K562 (cell line): ENCODE measurements at regions not wholly inside any gene's neighbourhood (a gene's known extent, or its start where the extent isn't known, plus 50 kb on each side); places are given as distances from the start of the nearest gene placed in this dataset.

Source experiments
- ATAC-seq: fragments of 200-7000 bp; cut with Tn5 transposase; 3 replicates; pipeline ENCODE4 v1.9.1; 2020; ENCODE audit warnings: moderate library complexity
- BruUV-seq: library from RNA; stranded (reverse); fragments of 400-500 nt; replicated peaks from 2 replicates; lab custom pipeline; 2021; lab: Mats Ljungman, UMichigan
- CTCF ChIA-PET: fragments of 300-600 bp; formaldehyde crosslinking; extraction: SDS; loops from one replicate; lab custom pipeline; 2021; ENCODE audit warnings: low intra/inter-chr PET ratio; lab: Yijun Ruan, JAX
- POLR2A ChIA-PET: fragments of 300-600, 350-650 bp; sonication (Branson Sonifier 250); formaldehyde crosslinking; extraction: SDS; loops from one replicate; lab custom pipeline; 2021; ENCODE audit warnings: antibody characterized with exemption, inconsistent platforms; lab: Yijun Ruan, JAX
- DNase-seq, 4 experiments: peaks; one replicate each; pipeline versions ENCODE4 v3.0.0 to v3.0.0-alpha.2; 2011 to 2018; ENCODE audit warnings: low spot score in 3 of 4, mixed read lengths in 3 of 4; ENCODE audit errors: extremely low read depth in 1 of 4
- FAIRE-seq: peaks from 2 replicates; lab custom pipeline; 2011; peaks lifted over from hg19 to GRCh38; lab: Jason Lieb, UNC
- H2AFZ ChIP-seq: 2 replicates; pipeline ENCODE4 v1.6.0; 2011; ENCODE audit warnings: low read depth, low read length, control low read depth, inconsistent platforms
- H3K27ac ChIP-seq: fragments of 200-600 bp; 3 replicates; pipeline ENCODE4 v1.8.0; 2011; ENCODE audit warnings: low read depth, mild to moderate bottlenecking, control low read depth, inconsistent platforms, low read length, moderate library complexity, mixed read lengths; ENCODE audit errors: extremely low read depth
- H3K27me3 ChIP-seq, 2 experiments: fragments of 300-600 bp in 1 of 2; 2 replicates in 1 of 2; 3 replicates in 1 of 2; pipeline versions ENCODE4 v1.6.0 to v1.8.0; 2011; ENCODE audit warnings: inconsistent platforms in 2 of 2, low read length in 2 of 2, mild to moderate bottlenecking in 1 of 2, mixed read lengths in 1 of 2, moderate library complexity in 1 of 2; ENCODE audit not compliant: control insufficient read depth in 2 of 2, insufficient read depth in 2 of 2
- H3K36me3 ChIP-seq: fragments of 300-600 bp; 3 replicates; pipeline ENCODE4 v1.8.0; 2011; ENCODE audit warnings: mild to moderate bottlenecking, low read length, inconsistent platforms; ENCODE audit not compliant: control insufficient read depth, insufficient read depth
- H3K4me1 ChIP-seq, 2 experiments: fragments of 200-600 bp in 1 of 2; replicated peaks in 1 of 2; 2 replicates in 1 of 2; 3 replicates in 1 of 2; pipeline versions ENCODE4 v1.5.1 to v1.8.0; 2011; ENCODE audit warnings: inconsistent platforms in 2 of 2, low read length in 2 of 2, mild to moderate bottlenecking in 1 of 2, mixed read lengths in 1 of 2, moderate library complexity in 1 of 2; ENCODE audit not compliant: control insufficient read depth in 2 of 2, insufficient read depth in 2 of 2
- H3K4me2 ChIP-seq: 2 replicates; pipeline ENCODE4 v1.6.1; 2011; ENCODE audit warnings: low read length, control low read depth, inconsistent platforms, mixed read lengths; ENCODE audit not compliant: insufficient read depth
- H3K4me3 ChIP-seq: fragments of 200-600 bp; sonication (generic), shearing (Covaris generic); 2 replicates; pipeline ENCODE4 v1.5.1; 2016; ENCODE audit warnings: control low read depth, inconsistent platforms
- H3K79me2 ChIP-seq: fragments of 200-600 bp; 3 replicates; pipeline ENCODE4 v1.8.0; 2011; ENCODE audit warnings: low read length, inconsistent platforms; ENCODE audit not compliant: control insufficient read depth, insufficient read depth
- H3K9ac ChIP-seq, 2 experiments: 2 replicates each; pipeline versions ENCODE4 v1.6.0 to v1.6.1; 2011; ENCODE audit warnings: low read depth in 2 of 2, low read length in 2 of 2, control low read depth in 1 of 2, inconsistent platforms in 1 of 2, mild to moderate bottlenecking in 1 of 2, mixed read lengths in 1 of 2; ENCODE audit not compliant: insufficient read depth in 1 of 2
- H3K9me1 ChIP-seq: one replicate; pipeline ENCODE4 v1.6.0; 2011; ENCODE audit warnings: inconsistent platforms, mild to moderate bottlenecking, low read length, moderate library complexity; ENCODE audit not compliant: control insufficient read depth, insufficient read depth
- H3K9me3 ChIP-seq: replicated peaks from 2 replicates; pipeline ENCODE4 v1.5.1; 2011; ENCODE audit warnings: low read depth, low read length, inconsistent platforms; ENCODE audit not compliant: control insufficient read depth, insufficient read depth
- H4K20me1 ChIP-seq: replicated peaks from 2 replicates; pipeline ENCODE4 v1.6.1; 2011; ENCODE audit warnings: low read length, inconsistent platforms, mixed read lengths; ENCODE audit not compliant: control insufficient read depth, insufficient read depth
- ARNT ChIP-seq, 2 experiments: fragments of 450-650 bp; IDR thresholded peaks; 2 replicates each; pipeline ENCODE4 v1.6.1; 2016; ENCODE audit warnings: mild to moderate bottlenecking in 1 of 2
- BCOR ChIP-seq: fragments of 450-650 bp; IDR thresholded peaks from 2 replicates; pipeline ENCODE4 v1.6.1; 2016
- NFIC ChIP-seq: fragments of 450-650 bp; IDR thresholded peaks from 2 replicates; pipeline ENCODE4 v1.6.1; 2017; ENCODE audit warnings: mild to moderate bottlenecking, inconsistent platforms
- NUFIP1 ChIP-seq: fragments of 450-650 bp; IDR thresholded peaks from 2 replicates; pipeline ENCODE4 v1.6.1; 2018; ENCODE audit not compliant: partially characterized antibody
- PCBP1 ChIP-seq: fragments of 200-400 bp; formaldehyde crosslinking; IDR thresholded peaks from 2 replicates; pipeline ENCODE4 v1.6.1; 2018; ENCODE audit warnings: mild to moderate bottlenecking, low read depth, low read length; ENCODE audit not compliant: poor library complexity, severe bottlenecking
- RBM15 ChIP-seq: fragments of 200-400 bp; formaldehyde crosslinking; IDR thresholded peaks from 2 replicates; pipeline ENCODE4 v1.6.1; 2018; ENCODE audit warnings: mild to moderate bottlenecking, low read length, moderate library complexity; ENCODE audit not compliant: insufficient read depth
- ZKSCAN8 ChIP-seq: fragments of 200-800 bp; sonication (Bioruptor generic); IDR thresholded peaks from 2 replicates; pipeline ENCODE4 v1.6.1; 2016; ENCODE audit warnings: missing genetic modification characterization, missing compliant biosample characterization
- ZNF146 ChIP-seq: IDR thresholded peaks from one replicate; pipeline ENCODE4 v1.6.1; 2018; ENCODE audit warnings: missing compliant biosample characterization; ENCODE audit not compliant: unreplicated experiment
- ZNF41 ChIP-seq: fragments of 250-450 bp; sonication (Bioruptor Pico); conservative IDR thresholded peaks from 2 replicates; pipeline ENCODE4 v1.4.0; 2020; ENCODE audit warnings: mild to moderate bottlenecking
- WGBS: fragments of 100-300 bp; shearing (Covaris generic); methylation state at CpG from one replicate; pipeline ENCODE4 v1.1.6; 2016; ENCODE audit warnings: low coverage, mixed read lengths; ENCODE audit not compliant: insufficient coverage; ENCODE audit errors: missing lambda C conversion rate; 5-methylcytosine and 5-hydroxymethylcytosine counted together
- in situ Hi-C: fragments of 300-500 bp; cut with MboI; formaldehyde crosslinking; loops from 4 replicates; pipeline ENCODE4 v1.15.0; 2018; ENCODE audit warnings: inconsistent platforms, mixed read lengths
- intact Hi-C: fragments of 100-400 bp; cut with micrococcal nuclease; formaldehyde crosslinking; loops from 2 replicates; pipeline ENCODE4 v1.14.2; 2022

DNA sequence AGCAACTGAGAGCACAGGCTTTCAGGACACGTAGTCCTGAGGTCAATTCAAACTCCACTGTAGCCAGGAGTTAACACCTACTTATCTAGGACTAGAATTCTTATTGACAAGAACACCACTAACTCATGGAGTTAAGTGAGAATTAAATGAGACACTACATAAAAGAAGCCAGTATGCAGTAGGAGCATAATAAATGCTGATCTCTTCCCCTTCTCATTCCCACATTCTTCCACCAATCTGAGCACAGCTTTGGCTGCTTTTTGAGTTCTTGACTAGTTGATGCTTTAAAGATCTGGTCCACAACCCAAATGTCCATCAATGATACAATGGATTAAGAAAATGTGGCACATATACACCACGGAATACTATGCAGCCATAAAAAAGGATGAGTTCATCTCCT, 55.2 kb downstream of the TTC32 start:
- TF ChIP-seq ZKSCAN8 (CRISPR knock-in tag) = peak; percentile 92
- 0 out of 2 replicates have a peak, but pooled peaks have one; percentile 23 for TF ChIP-seq BCOR
- TF ChIP-seq ARNT (IDR thresholded peaks at IDR 0.05) = no peak
- no peak for TF ChIP-seq NUFIP1
- peak; percentile 50 for TF ChIP-seq ZNF146
- Histone ChIP-seq H2AFZ (no peak overlapping the region), H3K9me3 (no peaks in the 10 kb centered on the region), H3K9ac (no peak overlapping the region), H3K27ac (no peak overlapping the region), H3K9me1 (no peaks in the 10 kb centered on the region), H3K79me2 (no peaks in the 10 kb centered on the region), H3K4me3 (no peak overlapping the region), H3K4me2 (no peak overlapping the region), H3K4me1 (no peaks in the 10 kb centered on the region), H4K20me1 (no peaks in the 10 kb centered on the region; the same call in 1 of the 2 replicates), H3K36me3 (no peaks in the 10 kb centered on the region), H3K27me3 (peaks cover 0 to 51% of the 10 kb centered on the region in 2 experiments; a peak in 2 of 5 replicates)
- no peak for FAIRE-seq
- WGBS = 0% methylated on average over 2 of the region's 2 CpGs
- CTCF ChIA-PET = no interaction called here
- no peak for DNase-seq
- POLR2A ChIA-PET = no interaction called here
- intact Hi-C loops = no loop called here
- in situ Hi-C loops = no loop called here
- no TSS peak for BruUV-seq
- ATAC-seq = no peak

- H3K36me3 ChIP-seq = no peaks in the 10 kb centered on the region
- no peak for DNase-seq
- no peaks in the 10 kb centered on the region for H3K79me2 ChIP-seq
- no peak overlapping the region for H3K4me3 ChIP-seq
- no peaks in the 10 kb centered on the region for H3K4me1 ChIP-seq
- no peak overlapping the region for H3K9ac ChIP-seq
- TF ChIP-seq ZNF41 (no peak), NFIC (peak; percentile 32), RBM15 (no peak), PCBP1 (no peak)
- no peaks in the 10 kb centered on the region for H3K9me1 ChIP-seq
- H3K27me3 ChIP-seq = peaks cover 0 to 50% of the 10 kb centered on the region in 2 experiments; a peak in 2 of 5 replicates
- WGBS = 0% methylated on average over 4 of the region's 4 CpGs
- ChIA-PET POLR2A (no interaction called here), CTCF (no interaction called here)
- H2AFZ ChIP-seq = no peak overlapping the region
- intact Hi-C loops (no loop called here), in situ Hi-C loops (no loop called here)
- H3K27ac ChIP-seq = no peak overlapping the region
- FAIRE-seq = no peak
- ATAC-seq = no peak
- no peaks in the 10 kb centered on the region for H3K9me3 ChIP-seq
- H4K20me1 ChIP-seq = no peaks in the 10 kb centered on the region; the same call in 1 of the 2 replicates
- no TSS peak for BruUV-seq
- no peak overlapping the region for H3K4me2 ChIP-seq
These were observed 55.8 kb downstream of the TTC32 start for GRCh38 chr2:19846030-19846429.
